ENCODE measurements at regions not wholly inside any gene's neighbourhood (a gene's known extent, or its start where the extent isn't known, plus 50 kb on each side); places are given as distances from the start of the nearest gene placed in this dataset.
"Not testable (repeated sequence)": the region's sequence is repeated elsewhere in the genome, so short reads cannot be mapped to it uniquely, and the experiment has no call there.

DNA sequence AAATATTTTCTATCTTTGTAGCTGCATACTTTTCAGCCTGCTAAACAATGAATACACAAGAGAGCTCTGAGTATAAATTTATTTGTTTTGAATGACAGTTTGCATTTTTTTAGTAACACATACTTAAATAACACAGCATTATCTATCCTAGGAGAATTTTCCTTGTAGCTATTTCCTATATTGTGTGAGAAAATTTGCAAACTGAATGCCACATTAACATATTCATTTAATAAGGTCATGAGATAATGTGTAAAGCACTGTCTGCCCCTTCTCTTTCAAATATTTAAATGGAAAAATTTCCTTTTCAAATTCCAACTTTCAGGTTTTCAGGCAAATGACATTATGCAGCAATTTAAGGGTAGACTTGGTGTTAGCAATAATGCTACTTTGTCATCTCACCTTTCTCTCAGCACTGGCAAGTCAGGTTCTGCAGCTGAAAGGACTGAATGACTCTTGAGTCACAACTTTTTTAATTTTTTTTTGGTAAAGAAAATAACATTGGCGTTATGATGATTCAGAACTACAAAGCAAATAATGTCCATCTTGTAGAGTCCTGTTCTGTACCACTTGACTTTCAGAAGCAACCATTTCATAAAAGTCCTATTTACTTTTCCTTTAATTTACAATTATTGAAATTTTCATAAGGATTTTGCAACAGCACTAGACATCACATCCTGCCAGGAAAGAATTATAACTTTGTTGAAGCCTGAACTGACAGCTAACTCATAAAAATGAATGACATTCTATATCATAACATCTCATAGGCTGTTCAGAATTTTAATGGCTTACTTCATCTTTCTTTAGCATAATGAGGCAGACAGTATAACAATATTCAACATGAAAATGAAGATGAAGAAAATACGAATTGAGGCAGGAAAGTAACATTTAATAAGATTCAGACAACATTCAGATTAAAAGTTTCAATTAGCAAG lies 681.6 kb upstream of the SEMA6D start:
- Histone ChIP-seq H3K4me1 (no peaks in the 10 kb centered on the region), H3K36me3 (no peaks in the 10 kb centered on the region), H3K9me3 (replicated peaks) (peaks cover 9% of the 10 kb centered on the region), H3K27ac (replicated peaks) (no peak overlapping the region), H3K27me3 (ENCODE audit: low read depth) (no peaks in the 10 kb centered on the region), H3K4me3 (no peak overlapping the region)
- no peak for DNase-seq
- TF ChIP-seq, protein P1, sequence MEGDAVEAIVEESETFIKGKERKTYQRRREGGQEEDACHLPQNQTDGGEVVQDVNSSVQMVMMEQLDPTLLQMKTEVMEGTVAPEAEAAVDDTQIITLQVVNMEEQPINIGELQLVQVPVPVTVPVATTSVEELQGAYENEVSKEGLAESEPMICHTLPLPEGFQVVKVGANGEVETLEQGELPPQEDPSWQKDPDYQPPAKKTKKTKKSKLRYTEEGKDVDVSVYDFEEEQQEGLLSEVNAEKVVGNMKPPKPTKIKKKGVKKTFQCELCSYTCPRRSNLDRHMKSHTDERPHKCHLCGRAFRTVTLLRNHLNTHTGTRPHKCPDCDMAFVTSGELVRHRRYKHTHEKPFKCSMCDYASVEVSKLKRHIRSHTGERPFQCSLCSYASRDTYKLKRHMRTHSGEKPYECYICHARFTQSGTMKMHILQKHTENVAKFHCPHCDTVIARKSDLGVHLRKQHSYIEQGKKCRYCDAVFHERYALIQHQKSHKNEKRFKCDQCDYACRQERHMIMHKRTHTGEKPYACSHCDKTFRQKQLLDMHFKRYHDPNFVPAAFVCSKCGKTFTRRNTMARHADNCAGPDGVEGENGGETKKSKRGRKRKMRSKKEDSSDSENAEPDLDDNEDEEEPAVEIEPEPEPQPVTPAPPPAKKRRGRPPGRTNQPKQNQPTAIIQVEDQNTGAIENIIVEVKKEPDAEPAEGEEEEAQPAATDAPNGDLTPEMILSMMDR (IDR thresholded peaks at IDR 0.05; ENCODE audit: borderline replicate concordance): no peak
- intact Hi-C loops (cut with micrococcal nuclease): no loop called here

DNA sequence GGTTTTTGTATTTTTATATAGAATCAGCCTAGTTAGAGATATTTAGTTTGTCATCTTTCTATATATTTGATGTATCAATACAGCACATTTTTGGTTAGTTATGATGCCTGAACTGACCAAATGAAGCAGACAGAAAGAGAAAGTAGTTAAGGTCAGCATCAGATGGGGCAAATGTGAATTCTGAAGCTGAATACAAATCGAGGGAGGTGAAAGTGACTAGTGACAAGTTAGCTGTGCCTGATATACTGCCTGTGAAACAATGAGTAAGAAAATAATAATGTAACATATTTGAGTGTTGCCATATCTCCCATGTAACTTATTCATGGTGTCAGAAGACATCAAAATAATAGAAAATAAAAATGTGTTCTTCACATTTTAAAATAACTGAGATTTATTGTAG lies 680.3 kb upstream of the SEMA6D start:
- Histone ChIP-seq H3K4me3 (no peak overlapping the region), H3K4me1 (no peaks in the 10 kb centered on the region)

DNA sequence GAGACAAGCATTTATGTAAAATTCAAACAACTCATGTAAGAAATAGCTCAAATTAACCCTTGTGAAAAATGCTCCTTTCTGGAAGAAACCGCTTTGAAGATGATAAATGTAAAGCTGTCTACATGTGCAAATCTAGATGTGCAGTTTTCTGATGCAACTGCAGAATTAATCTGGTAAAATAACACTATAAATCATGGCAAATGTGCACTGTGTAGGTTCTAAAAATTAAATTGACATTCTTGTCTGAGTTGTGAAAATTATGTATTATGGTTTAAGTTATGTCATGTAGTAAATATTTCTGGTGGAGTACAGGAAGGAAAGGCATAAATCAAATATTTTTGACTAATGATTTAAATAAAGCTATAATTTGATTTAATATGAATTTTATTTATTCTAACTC lies 678.1 kb upstream of the SEMA6D start:
- H3K4me1 ChIP-seq: no peaks in the 10 kb centered on the region
- DNase-seq: no peak
- no peaks in the 10 kb centered on the region for H3K9me3 ChIP-seq (replicated peaks)
- TF ChIP-seq, protein P1 (IDR thresholded peaks at IDR 0.05; ENCODE audit: borderline replicate concordance): no peak
- no peaks in the 10 kb centered on the region for H3K36me3 ChIP-seq
- intact Hi-C loops (cut with micrococcal nuclease): no loop called here
- no peak overlapping the region for H3K27ac ChIP-seq (replicated peaks)
- no peaks in the 10 kb centered on the region for H3K27me3 ChIP-seq (ENCODE audit: low read depth)
- H3K4me3 ChIP-seq: no peak overlapping the region

More for the DNA sequence above, 680.3 kb upstream of the SEMA6D start:
- no peak for DNase-seq
- intact Hi-C loops (cut with micrococcal nuclease): no loop called here
- H3K9me3 ChIP-seq (replicated peaks): no peaks in the 10 kb centered on the region
- TF ChIP-seq, protein P1 (IDR thresholded peaks at IDR 0.05; ENCODE audit: borderline replicate concordance): no peak
- H3K36me3 ChIP-seq: no peaks in the 10 kb centered on the region
- H3K27me3 ChIP-seq (ENCODE audit: low read depth): no peaks in the 10 kb centered on the region
- no peak overlapping the region for H3K27ac ChIP-seq (replicated peaks)

DNA sequence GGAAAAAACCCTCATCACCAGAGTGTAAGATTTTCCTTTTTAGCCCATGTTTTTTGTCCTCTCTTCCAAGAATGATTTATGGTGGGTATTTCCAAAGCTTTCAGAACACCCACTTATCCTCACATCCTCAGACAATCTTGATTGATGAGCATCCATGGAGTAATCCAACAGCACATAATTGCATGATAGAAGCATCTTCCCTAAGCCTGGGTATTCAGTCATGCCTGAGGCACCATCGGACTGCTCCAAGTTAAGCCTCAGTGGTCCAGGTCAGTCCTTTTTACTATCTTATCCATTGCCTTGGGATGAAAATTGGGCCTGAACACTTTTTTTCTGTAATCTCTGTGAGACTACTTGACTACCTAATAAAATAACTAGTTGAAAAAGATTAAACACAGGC lies 676.0 kb upstream of the SEMA6D start:
- H3K27me3 ChIP-seq (ENCODE audit: low read depth): no peaks in the 10 kb centered on the region
- no peak overlapping the region for H3K27ac ChIP-seq (replicated peaks)
- intact Hi-C loops (cut with micrococcal nuclease): no loop called here
- H3K4me1 ChIP-seq: no peaks in the 10 kb centered on the region
- H3K36me3 ChIP-seq: no peaks in the 10 kb centered on the region
- no peak for DNase-seq
- H3K9me3 ChIP-seq (replicated peaks): no peaks in the 10 kb centered on the region
- TF ChIP-seq, protein P1 (IDR thresholded peaks at IDR 0.05; ENCODE audit: borderline replicate concordance): no peak
- H3K4me3 ChIP-seq: no peak overlapping the region

DNA sequence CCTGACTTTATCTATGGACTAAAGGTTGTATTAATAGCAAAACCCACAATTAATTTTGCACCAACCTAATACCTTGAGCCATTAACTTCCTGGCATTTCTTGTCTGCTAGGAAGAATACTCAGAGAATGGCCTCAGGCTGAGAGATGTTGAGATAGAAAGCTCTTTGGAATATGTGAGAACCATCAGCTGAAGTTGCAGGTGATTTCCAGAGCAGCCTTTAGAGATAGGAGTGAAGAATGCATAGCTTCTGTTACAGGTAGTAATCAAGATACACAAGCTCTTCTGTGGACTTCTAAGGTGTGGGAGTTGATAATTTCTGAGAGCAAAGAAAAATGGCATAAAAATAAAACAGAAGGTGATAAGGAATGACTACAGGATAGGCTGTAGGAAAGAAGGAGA lies 669.3 kb upstream of the SEMA6D start:
- H3K4me1 ChIP-seq; H3K4me3 ChIP-seq; H3K9me3 ChIP-seq (replicated peaks); DNase-seq; H3K27ac ChIP-seq (replicated peaks); H3K36me3 ChIP-seq; intact Hi-C loops (cut with micrococcal nuclease); H3K27me3 ChIP-seq (ENCODE audit: low read depth): not testable (repeated sequence)

DNA sequence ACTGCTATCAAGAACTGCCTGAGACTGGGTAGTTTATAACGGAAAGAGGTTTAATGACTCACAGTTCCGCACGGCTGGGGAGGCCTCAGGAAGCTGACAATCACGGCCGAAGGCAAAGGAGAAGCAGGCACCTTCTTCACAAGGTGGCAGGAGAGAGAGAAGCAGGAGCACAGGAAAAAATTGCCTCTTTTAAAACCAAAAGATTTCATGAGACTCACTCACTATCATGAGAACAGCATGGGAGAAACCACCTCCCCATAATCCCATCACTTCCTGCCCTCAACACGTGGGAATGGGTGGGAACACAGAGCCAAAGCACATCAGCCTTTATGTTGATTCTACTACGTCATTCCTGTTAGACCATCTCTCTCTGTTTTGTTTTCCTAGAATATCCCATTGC lies 650.9 kb upstream of the SEMA6D start:
- H3K27ac ChIP-seq (replicated peaks): no peak overlapping the region
- no peaks in the 10 kb centered on the region for H3K4me1 ChIP-seq
- H3K4me3 ChIP-seq: no peak overlapping the region
- no peaks in the 10 kb centered on the region for H3K9me3 ChIP-seq (replicated peaks)
- no peaks in the 10 kb centered on the region for H3K27me3 ChIP-seq (ENCODE audit: low read depth)
- no peaks in the 10 kb centered on the region for H3K36me3 ChIP-seq
- TF ChIP-seq, protein P1 (IDR thresholded peaks at IDR 0.05; ENCODE audit: borderline replicate concordance): no peak
- no peak for DNase-seq
- intact Hi-C loops (cut with micrococcal nuclease): no loop called here

DNA sequence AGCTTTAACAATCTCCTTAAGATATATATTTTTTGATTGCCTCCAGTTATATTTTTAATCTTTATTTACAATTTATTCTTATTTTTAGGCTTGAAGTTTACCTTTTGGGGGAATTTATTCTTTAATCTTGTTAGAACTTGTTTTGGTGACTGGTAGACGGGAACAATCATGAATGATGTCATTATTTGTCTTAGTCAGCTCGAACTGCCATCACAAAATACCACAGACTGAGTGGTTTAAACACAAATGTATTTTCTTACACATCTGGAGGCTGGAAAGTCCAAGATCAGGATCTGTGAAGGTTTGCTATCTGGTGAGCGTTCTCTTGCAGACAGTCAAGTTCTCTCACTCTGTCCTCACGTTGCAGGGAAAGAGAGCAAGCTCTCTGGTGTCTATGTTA lies 639.5 kb upstream of the SEMA6D start:
- H3K36me3 ChIP-seq; H3K27ac ChIP-seq (replicated peaks); intact Hi-C loops (cut with micrococcal nuclease); H3K27me3 ChIP-seq (ENCODE audit: low read depth); H3K4me3 ChIP-seq; H3K9me3 ChIP-seq (replicated peaks); DNase-seq; H3K4me1 ChIP-seq: not testable (repeated sequence)
